Endothelial cell of umbilical vein (primary cell): ENCODE measurements at regions not wholly inside any gene's neighbourhood (a gene's known extent, or its start where the extent isn't known, plus 50 kb on each side); places are given as distances from the start of the nearest gene placed in this dataset.

Experiments
- BruUV-seq: library from RNA; stranded (reverse); fragments of 400-500 nt; replicated peaks from 2 replicates; lab custom pipeline; 2021; lab: Mats Ljungman, UMichigan
- CTCF ChIA-PET: fragments of 300-600, 350-600 bp; sonication (Branson Sonifier 250); formaldehyde crosslinking; loops from one replicate; lab custom pipeline; 2021; ENCODE audit warnings: antibody characterized with exemption, inconsistent platforms; lab: Charles Lee
- POLR2A ChIA-PET: fragments of 300-600, 350-600 bp; sonication (Branson Sonifier 250); formaldehyde crosslinking; loops from one replicate; lab custom pipeline; 2021; ENCODE audit warnings: antibody characterized with exemption, inconsistent platforms; lab: Charles Lee
- DNase-seq: peaks from one replicate; pipeline ENCODE4 v3.0.0-alpha.2; 2011; ENCODE audit warnings: low read depth, low spot score
- FAIRE-seq: peaks from 2 replicates; lab custom pipeline; 2011; peaks lifted over from hg19 to GRCh38; lab: Jason Lieb, UNC
- H2AFZ ChIP-seq: 2 replicates; pipeline ENCODE4 v1.6.0; 2012; ENCODE audit warnings: low read depth, low read length, control low read depth, inconsistent platforms
- H3K27ac ChIP-seq: 2 replicates; pipeline ENCODE4 v1.5.1; 2011; ENCODE audit warnings: low read depth, mild to moderate bottlenecking, control low read depth, low read length, moderate library complexity; ENCODE audit not compliant: insufficient read depth
- H3K27me3 ChIP-seq, 2 experiments: 2 replicates each; pipeline versions ENCODE4 v1.6.0 to v1.6.1; 2011; ENCODE audit warnings: low read length in 2 of 2, mixed read lengths in 1 of 2; ENCODE audit not compliant: control insufficient read depth in 2 of 2, insufficient read depth in 2 of 2
- H3K36me3 ChIP-seq, 2 experiments: 2 replicates in 1 of 2; 3 replicates in 1 of 2; pipeline ENCODE4 v1.5.1; 2011; ENCODE audit warnings: low read length in 2 of 2, mild to moderate bottlenecking in 1 of 2, moderate library complexity in 1 of 2; ENCODE audit not compliant: control insufficient read depth in 2 of 2, insufficient read depth in 2 of 2; ENCODE audit errors: extremely low read depth in 1 of 2
- H3K4me1 ChIP-seq: 3 replicates; pipeline ENCODE4 v1.5.1; 2011; ENCODE audit warnings: mild to moderate bottlenecking, low read length; ENCODE audit not compliant: control insufficient read depth, insufficient read depth; ENCODE audit errors: extremely low read depth
- H3K4me2 ChIP-seq: 2 replicates; pipeline ENCODE4 v1.6.1; 2011; ENCODE audit warnings: low read length, control low read depth, mixed read lengths; ENCODE audit not compliant: insufficient read depth
- H3K4me3 ChIP-seq, 3 experiments: fragments of 200-600 bp in 1 of 3; sonication (generic), shearing (Covaris generic) in 1 of 3; replicated peaks in 1 of 3; 2 replicates each; pipeline ENCODE4 v1.5.1; 2011 to 2016; ENCODE audit warnings: control low read depth in 3 of 3, low read length in 3 of 3, mild to moderate bottlenecking in 2 of 3, inconsistent platforms in 1 of 3, low read depth in 1 of 3, moderate library complexity in 1 of 3; ENCODE audit not compliant: insufficient read depth in 1 of 3
- H3K79me2 ChIP-seq: 2 replicates; pipeline ENCODE4 v1.6.0; 2012; ENCODE audit warnings: low read length, inconsistent platforms; ENCODE audit not compliant: control insufficient read depth, insufficient read depth
- H3K9ac ChIP-seq: replicated peaks from 2 replicates; pipeline ENCODE3; 2011; ENCODE audit warnings: low read length, control low read depth; ENCODE audit not compliant: insufficient read depth; ENCODE audit errors: extremely low read depth
- H3K9me1 ChIP-seq: replicated peaks from 3 replicates; pipeline ENCODE4 v1.6.0; 2011; ENCODE audit warnings: mild to moderate bottlenecking, low read length; ENCODE audit not compliant: control insufficient read depth, insufficient read depth; ENCODE audit errors: extremely low read depth
- H3K9me3 ChIP-seq: replicated peaks from 2 replicates; pipeline ENCODE4 v1.5.1; 2012; ENCODE audit warnings: low read length, inconsistent platforms; ENCODE audit not compliant: control insufficient read depth, insufficient read depth
- H4K20me1 ChIP-seq: replicated peaks from 2 replicates; pipeline ENCODE3; 2011; ENCODE audit warnings: mild to moderate bottlenecking, low read length; ENCODE audit not compliant: control insufficient read depth, insufficient read depth; ENCODE audit errors: extremely low read depth
- EZH2 ChIP-seq: IDR thresholded peaks from 2 replicates; pipeline ENCODE4 v1.6.1; 2012; ENCODE audit warnings: borderline replicate concordance, low read depth, mild to moderate bottlenecking, moderate library complexity, low read length, inconsistent platforms; ENCODE audit not compliant: severe bottlenecking
- FOS ChIP-seq: IDR thresholded peaks from 2 replicates; pipeline ENCODE4 v1.6.1; 2011; ENCODE audit warnings: mild to moderate bottlenecking, low read length, moderate library complexity, borderline replicate concordance; ENCODE audit not compliant: insufficient read depth
- GATA2 ChIP-seq: IDR thresholded peaks from 2 replicates; pipeline ENCODE4 v1.7.0; 2011; ENCODE audit warnings: low read depth, mild to moderate bottlenecking, moderate library complexity, mixed read lengths, low read length; ENCODE audit not compliant: insufficient read length, insufficient read depth
- JUN ChIP-seq: IDR thresholded peaks from 2 replicates; pipeline ENCODE4 v1.6.1; 2011; ENCODE audit warnings: borderline replicate concordance, low read depth; ENCODE audit not compliant: insufficient read length, insufficient read depth
- MYC ChIP-seq: IDR thresholded peaks from one replicate; pipeline ENCODE4 v1.6.1; 2011; ENCODE audit warnings: mild to moderate bottlenecking, low read depth, low read length
- POLR2A ChIP-seq: IDR thresholded peaks from 2 replicates; pipeline ENCODE4 v1.6.1; 2012; ENCODE audit warnings: low read depth, mild to moderate bottlenecking, control low read depth, low read length
- POLR2AphosphoS5 ChIP-seq: IDR thresholded peaks from 2 replicates; pipeline ENCODE4 v1.6.1; 2012; ENCODE audit warnings: low read depth, mild to moderate bottlenecking, control low read depth, low read length, moderate library complexity; ENCODE audit not compliant: insufficient read depth
- dilution Hi-C: fragments of 300-500 bp; cut with MboI; formaldehyde crosslinking; loops from one replicate; pipeline ENCODE4 v1.15.0; 2019; ENCODE audit warnings: low sequenced_read_pairs; ENCODE audit not compliant: extremely low pct_ligation_motif_present
- intact Hi-C: fragments of 100-400 bp; cut with micrococcal nuclease; formaldehyde crosslinking; loops from one replicate; pipeline ENCODE4 v1.10.0; 2022
- TF ChIP-seq, protein P1 (sequence below), 2 donors: IDR thresholded peaks; 1 replicate in 1 of 2; 2 replicates in 1 of 2; pipeline ENCODE4 v1.5.1; 2011; ENCODE audit warnings: low read length in 2 of 2, mild to moderate bottlenecking in 2 of 2, moderate library complexity in 2 of 2, control low read depth in 1 of 2, inconsistent platforms in 1 of 2, low read depth in 1 of 2; ENCODE audit not compliant: insufficient read depth in 1 of 2; ENCODE audit errors: extremely low read depth in 1 of 2
- TF ChIP-seq, protein P2 (sequence below): IDR thresholded peaks from 2 replicates; pipeline ENCODE4 v1.6.1; 2011; ENCODE audit not compliant: insufficient read depth, insufficient read length

DNA sequence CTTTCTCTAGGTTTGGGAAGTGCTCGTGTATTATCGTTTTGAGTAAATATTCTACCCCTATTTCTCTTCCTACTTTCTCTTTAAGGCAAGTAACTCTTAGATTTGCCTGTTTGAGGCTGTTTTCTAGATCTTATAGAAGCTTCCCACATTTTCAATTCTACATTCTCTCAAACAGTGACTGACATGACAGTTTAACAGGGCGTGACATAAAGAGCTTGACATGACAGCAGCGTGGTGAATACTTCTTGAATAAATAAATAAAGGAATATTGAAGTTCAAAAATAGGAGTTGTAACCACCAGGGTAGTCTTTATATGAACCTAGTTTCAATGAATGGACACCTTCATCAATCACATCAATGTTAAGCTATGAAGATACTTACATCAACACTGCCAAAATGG is 162.0 kb downstream of the TRAM1L1 start:
- H3K4me3 ChIP-seq: no peak overlapping the region
- no peak overlapping the region for H3K4me2 ChIP-seq
- H3K27me3 ChIP-seq: peaks cover 10 to 20% of the 10 kb centered on the region in 2 experiments
- H3K27ac ChIP-seq: no peak overlapping the region
- H3K9ac ChIP-seq: no peak overlapping the region
- H3K9me3 ChIP-seq: no peaks in the 10 kb centered on the region
- H3K4me1 ChIP-seq: no peaks in the 10 kb centered on the region
- POLR2A ChIA-PET: no interaction called here
- H3K9me1 ChIP-seq: no peaks in the 10 kb centered on the region
- no TSS peak for BruUV-seq
- no peaks in the 10 kb centered on the region for H3K79me2 ChIP-seq
- FAIRE-seq (no peak), DNase-seq (no peak)
- no peaks in the 10 kb centered on the region for H3K36me3 ChIP-seq
- no peak overlapping the region for H2AFZ ChIP-seq
- intact Hi-C loops: no loop called here
- no peak for TF ChIP-seq FOS
- TF ChIP-seq, protein P1, sequence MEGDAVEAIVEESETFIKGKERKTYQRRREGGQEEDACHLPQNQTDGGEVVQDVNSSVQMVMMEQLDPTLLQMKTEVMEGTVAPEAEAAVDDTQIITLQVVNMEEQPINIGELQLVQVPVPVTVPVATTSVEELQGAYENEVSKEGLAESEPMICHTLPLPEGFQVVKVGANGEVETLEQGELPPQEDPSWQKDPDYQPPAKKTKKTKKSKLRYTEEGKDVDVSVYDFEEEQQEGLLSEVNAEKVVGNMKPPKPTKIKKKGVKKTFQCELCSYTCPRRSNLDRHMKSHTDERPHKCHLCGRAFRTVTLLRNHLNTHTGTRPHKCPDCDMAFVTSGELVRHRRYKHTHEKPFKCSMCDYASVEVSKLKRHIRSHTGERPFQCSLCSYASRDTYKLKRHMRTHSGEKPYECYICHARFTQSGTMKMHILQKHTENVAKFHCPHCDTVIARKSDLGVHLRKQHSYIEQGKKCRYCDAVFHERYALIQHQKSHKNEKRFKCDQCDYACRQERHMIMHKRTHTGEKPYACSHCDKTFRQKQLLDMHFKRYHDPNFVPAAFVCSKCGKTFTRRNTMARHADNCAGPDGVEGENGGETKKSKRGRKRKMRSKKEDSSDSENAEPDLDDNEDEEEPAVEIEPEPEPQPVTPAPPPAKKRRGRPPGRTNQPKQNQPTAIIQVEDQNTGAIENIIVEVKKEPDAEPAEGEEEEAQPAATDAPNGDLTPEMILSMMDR (IDR thresholded peaks at IDR 0.05; ENCODE audit: extremely low read depth in 1 of 2, insufficient read depth in 1 of 2, low read depth in 1 of 2, low read length in 2 of 2): no peak
- TF ChIP-seq POLR2AphosphoS5: no peak
- no peak for TF ChIP-seq EZH2
- TF ChIP-seq GATA2: no peak
- no peaks in the 10 kb centered on the region for H4K20me1 ChIP-seq
- CTCF ChIA-PET: no interaction called here
- dilution Hi-C loops: no loop called here

DNA sequence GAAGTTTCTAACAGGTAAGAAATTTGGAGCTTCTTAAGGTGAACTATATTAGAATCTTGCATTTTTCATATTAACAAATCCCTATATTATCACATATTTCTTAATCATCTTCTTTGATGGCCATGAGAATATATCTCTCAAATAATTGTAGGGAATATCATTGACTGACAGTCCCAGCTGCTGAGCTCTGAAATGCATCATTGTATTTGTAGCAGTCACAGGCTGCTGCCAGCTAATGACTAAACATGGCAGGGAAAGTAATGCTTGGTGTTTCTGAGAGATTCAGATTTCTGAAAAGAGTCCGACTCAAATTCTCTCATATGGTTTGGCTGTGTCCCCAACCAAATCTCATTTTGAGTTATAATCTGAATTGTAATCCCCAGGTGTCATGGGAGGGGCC is 171.9 kb downstream of the TRAM1L1 start:
- intact Hi-C loops (no loop called here), dilution Hi-C loops (no loop called here)
- Histone ChIP-seq H3K27ac (no peak overlapping the region), H2AFZ (no peak overlapping the region), H3K36me3 (no peaks in the 10 kb centered on the region), H3K79me2 (no peaks in the 10 kb centered on the region), H3K9ac (no peak overlapping the region), H3K9me3 (no peaks in the 10 kb centered on the region), H3K9me1 (no peaks in the 10 kb centered on the region), H3K4me1 (no peaks in the 10 kb centered on the region), H3K27me3 (peaks cover 0 to 2% of the 10 kb centered on the region in 2 experiments), H3K4me3 (no peak overlapping the region), H4K20me1 (no peaks in the 10 kb centered on the region), H3K4me2 (no peak overlapping the region)
- FAIRE-seq (no peak), DNase-seq (no peak)
- ChIA-PET CTCF (no interaction called here), POLR2A (no interaction called here)
- TF ChIP-seq, protein P1 (IDR thresholded peaks at IDR 0.05; ENCODE audit: extremely low read depth in 1 of 2, insufficient read depth in 1 of 2, low read depth in 1 of 2, low read length in 2 of 2): no peak
- TF ChIP-seq POLR2AphosphoS5: no peak
- TF ChIP-seq GATA2: no peak
- no peak for TF ChIP-seq EZH2
- no peak for TF ChIP-seq JUN
- no peak for TF ChIP-seq POLR2A
- TF ChIP-seq, protein P2, sequence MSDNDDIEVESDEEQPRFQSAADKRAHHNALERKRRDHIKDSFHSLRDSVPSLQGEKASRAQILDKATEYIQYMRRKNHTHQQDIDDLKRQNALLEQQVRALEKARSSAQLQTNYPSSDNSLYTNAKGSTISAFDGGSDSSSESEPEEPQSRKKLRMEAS: no peak
- TF ChIP-seq FOS: no peak
- no peak for TF ChIP-seq MYC
- no TSS peak for BruUV-seq
